IMR-90 (cell line): ENCODE measurements at regions not wholly inside any gene's neighbourhood (a gene's known extent, or its start where the extent isn't known, plus 50 kb on each side); places are given as distances from the start of the nearest gene placed in this dataset.

Experiments
- CTCF ChIP-seq: conservative IDR thresholded peaks from 2 replicates; pipeline ENCODE4 v1.5.1; 2012; ENCODE audit warnings: mild to moderate bottlenecking, low read depth, low read length, improper control_type of control experiment
- MAZ ChIP-seq: IDR thresholded peaks from 2 replicates; pipeline ENCODE4 v1.6.1; 2012; ENCODE audit warnings: low read depth, mild to moderate bottlenecking, low read length, improper control_type of control experiment, moderate library complexity, borderline replicate concordance
- POLR2A ChIP-seq: IDR thresholded peaks from 2 replicates; pipeline ENCODE4 v1.6.1; 2012; ENCODE audit warnings: mild to moderate bottlenecking, low read depth, low read length
- RFX5 ChIP-seq: IDR thresholded peaks from 2 replicates; pipeline ENCODE4 v1.8.0; 2012; ENCODE audit warnings: low read depth, mild to moderate bottlenecking, low read length, moderate library complexity
- TF ChIP-seq, protein P1 (sequence below): fragments of 150-350 bp; IDR thresholded peaks from 2 replicates; pipeline ENCODE4 v1.6.1; 2016; ENCODE audit warnings: low read depth, mild to moderate bottlenecking, low read length, moderate library complexity, borderline replicate concordance

- TF ChIP-seq POLR2A (no peak), CTCF (no peak), RFX5 (no peak), MAZ (no peak)
- TF ChIP-seq, protein P1, sequence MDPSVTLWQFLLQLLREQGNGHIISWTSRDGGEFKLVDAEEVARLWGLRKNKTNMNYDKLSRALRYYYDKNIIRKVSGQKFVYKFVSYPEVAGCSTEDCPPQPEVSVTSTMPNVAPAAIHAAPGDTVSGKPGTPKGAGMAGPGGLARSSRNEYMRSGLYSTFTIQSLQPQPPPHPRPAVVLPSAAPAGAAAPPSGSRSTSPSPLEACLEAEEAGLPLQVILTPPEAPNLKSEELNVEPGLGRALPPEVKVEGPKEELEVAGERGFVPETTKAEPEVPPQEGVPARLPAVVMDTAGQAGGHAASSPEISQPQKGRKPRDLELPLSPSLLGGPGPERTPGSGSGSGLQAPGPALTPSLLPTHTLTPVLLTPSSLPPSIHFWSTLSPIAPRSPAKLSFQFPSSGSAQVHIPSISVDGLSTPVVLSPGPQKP, result no peak
Observed at GRCh38 chr15:94579286-94579685, 347.9 kb downstream of the MCTP2 start.
